H1 (cell line): ENCODE measurements at regions not wholly inside any gene's neighbourhood (a gene's known extent, or its start where the extent isn't known, plus 50 kb on each side); places are given as distances from the start of the nearest gene placed in this dataset.

Experiments
- CTCF ChIA-PET: fragments of 300-600 bp; sonication (Branson Sonifier 250); formaldehyde crosslinking; loops from one replicate; lab custom pipeline; 2021; ENCODE audit not compliant: partially characterized antibody; lab: Charles Lee
- POLR2A ChIA-PET: fragments of 300-600 bp; sonication (Branson Sonifier 250); formaldehyde crosslinking; loops from one replicate; lab custom pipeline; 2021; ENCODE audit warnings: inconsistent platforms; ENCODE audit not compliant: partially characterized antibody; lab: Charles Lee
- DNase-seq, 2 experiments: peaks; one replicate each; pipeline versions ENCODE4 v3.0.0 to v3.0.0-alpha.2; 2010 to 2022; ENCODE audit warnings: low spot score in 2 of 2, low read depth in 1 of 2, mixed read lengths in 1 of 2
- FAIRE-seq: peaks from 2 replicates; lab custom pipeline; 2011; peaks lifted over from hg19 to GRCh38; lab: Jason Lieb, UNC
- H2AFZ ChIP-seq: 2 replicates; pipeline ENCODE4 v1.8.1; 2012; ENCODE audit warnings: low read length, inconsistent platforms
- H2AK5ac ChIP-seq: 2 replicates; pipeline ENCODE4 v1.6.1; 2013; ENCODE audit warnings: low read depth, low read length
- H2BK120ac ChIP-seq: replicated peaks from 2 replicates; pipeline ENCODE3; 2013; ENCODE audit warnings: low read depth, low read length, inconsistent platforms
- H2BK12ac ChIP-seq: 2 replicates; pipeline ENCODE4 v1.6.1; 2013; ENCODE audit warnings: low read depth, low read length
- H2BK15ac ChIP-seq: 2 replicates; pipeline ENCODE4 v1.6.1; 2013; ENCODE audit warnings: low read length
- H2BK20ac ChIP-seq: 2 replicates; pipeline ENCODE4 v1.6.1; 2013; ENCODE audit warnings: low read length
- H2BK5ac ChIP-seq: 2 replicates; pipeline ENCODE4 v1.6.1; 2013; ENCODE audit warnings: low read depth, low read length
- H3K14ac ChIP-seq: 2 replicates; pipeline ENCODE4 v1.6.1; 2013; ENCODE audit warnings: inconsistent platforms; ENCODE audit not compliant: insufficient read length
- H3K18ac ChIP-seq: 2 replicates; pipeline ENCODE4 v1.6.1; 2013; ENCODE audit warnings: low read length; ENCODE audit errors: extremely low read depth
- H3K23ac ChIP-seq: 2 replicates; pipeline ENCODE4 v1.6.1; 2013; ENCODE audit warnings: inconsistent platforms; ENCODE audit not compliant: insufficient read length
- H3K23me2 ChIP-seq: 2 replicates; pipeline ENCODE4 v1.6.1; 2013; ENCODE audit warnings: low read depth, low read length
- H3K27ac ChIP-seq: 2 replicates; pipeline ENCODE4 v1.6.1; 2011; ENCODE audit warnings: low read depth, low read length, inconsistent platforms
- H3K27me3 ChIP-seq, 4 experiments: replicated peaks in 1 of 4; 1 replicate in 1 of 4; 2 replicates in 3 of 4; pipeline versions ENCODE4 v1.6.1 to v1.8.1; 2011 to 2013; ENCODE audit warnings: low read length in 3 of 4, mild to moderate bottlenecking in 3 of 4, inconsistent platforms in 2 of 4, mixed read lengths in 2 of 4, moderate library complexity in 1 of 4; ENCODE audit not compliant: control insufficient read depth in 3 of 4, insufficient read depth in 3 of 4; ENCODE audit errors: extremely low read depth in 1 of 4
- H3K36me3 ChIP-seq, 4 experiments: 2 replicates each; pipeline versions ENCODE4 v1.6.1 to v1.8.1; 2011 to 2013; ENCODE audit warnings: mild to moderate bottlenecking in 4 of 4, low read length in 3 of 4, moderate library complexity in 2 of 4, control low read depth in 1 of 4, inconsistent platforms in 1 of 4; ENCODE audit not compliant: insufficient read depth in 4 of 4, control insufficient read depth in 2 of 4
- H3K4ac ChIP-seq: replicated peaks from 2 replicates; pipeline ENCODE3; 2013; ENCODE audit warnings: low read length, low read depth, mixed read lengths, inconsistent platforms; ENCODE audit not compliant: insufficient read length
- H3K4me1 ChIP-seq, 4 experiments: replicated peaks in 1 of 4; 1 replicate in 1 of 4; 2 replicates in 3 of 4; pipeline versions ENCODE4 v1.6.1 to v1.8.1; 2011 to 2013; ENCODE audit warnings: low read length in 3 of 4, inconsistent platforms in 2 of 4, mixed read lengths in 1 of 4; ENCODE audit not compliant: insufficient read depth in 4 of 4, control insufficient read depth in 3 of 4
- H3K4me2 ChIP-seq, 2 experiments: 2 replicates each; pipeline versions ENCODE4 v1.6.1 to v1.8.1; 2011 to 2013; ENCODE audit warnings: low read depth in 2 of 2, low read length in 2 of 2, control low read depth in 1 of 2, inconsistent platforms in 1 of 2, mild to moderate bottlenecking in 1 of 2; ENCODE audit not compliant: insufficient read depth in 1 of 2
- H3K4me3 ChIP-seq, 4 experiments: fragments of 200-600, 300-600 bp in 1 of 4; sonication (generic), shearing (Covaris generic), sonication (Bioruptor Twin) in 1 of 4; 2 replicates each; pipeline versions ENCODE4 v1.5.1 to v1.8.1; 2011 to 2016; ENCODE audit warnings: low read length in 4 of 4, low read depth in 3 of 4, control low read depth in 2 of 4, inconsistent platforms in 2 of 4, mild to moderate bottlenecking in 2 of 4, mixed read lengths in 1 of 4, moderate library complexity in 1 of 4; ENCODE audit not compliant: insufficient read depth in 2 of 4; ENCODE audit errors: extremely low read depth in 1 of 4
- H3K56ac ChIP-seq: replicated peaks from 2 replicates; pipeline ENCODE3; 2013; ENCODE audit warnings: low read depth, mild to moderate bottlenecking, mixed read lengths, low read length, inconsistent platforms; ENCODE audit not compliant: insufficient read length
- H3K79me1 ChIP-seq: 2 replicates; pipeline ENCODE4 v1.6.1; 2013; ENCODE audit warnings: low read depth, low read length, control low read depth
- H3K79me2 ChIP-seq, 2 experiments: 2 replicates each; pipeline versions ENCODE4 v1.6.1 to v1.8.1; 2012 to 2013; ENCODE audit warnings: low read length in 2 of 2, mild to moderate bottlenecking in 2 of 2, inconsistent platforms in 1 of 2; ENCODE audit not compliant: insufficient read depth in 2 of 2, control insufficient read depth in 1 of 2
- H3K9ac ChIP-seq, 4 experiments: replicated peaks in 1 of 4; 1 replicate in 1 of 4; 2 replicates in 3 of 4; pipeline versions ENCODE4 v1.6.1 to v1.8.1; 2011 to 2013; ENCODE audit warnings: low read depth in 3 of 4, low read length in 3 of 4, control low read depth in 2 of 4, mild to moderate bottlenecking in 2 of 4, moderate library complexity in 2 of 4, inconsistent platforms in 1 of 4; ENCODE audit errors: extremely low read depth in 1 of 4
- H3K9me3 ChIP-seq, 2 experiments: 2 replicates each; pipeline versions ENCODE4 v1.6.1 to v1.8.1; 2012 to 2013; ENCODE audit warnings: mild to moderate bottlenecking in 2 of 2, moderate library complexity in 2 of 2, control low read depth in 1 of 2, inconsistent platforms in 1 of 2, low read depth in 1 of 2, low read length in 1 of 2, mixed read lengths in 1 of 2; ENCODE audit not compliant: insufficient read depth in 2 of 2
- H4K20me1 ChIP-seq, 2 experiments: replicated peaks in 1 of 2; 2 replicates each; pipeline versions ENCODE3 to v1.8.1; 2011 to 2013; ENCODE audit warnings: inconsistent platforms in 2 of 2, low read length in 2 of 2, mild to moderate bottlenecking in 1 of 2; ENCODE audit not compliant: insufficient read depth in 2 of 2, control insufficient read depth in 1 of 2
- H4K5ac ChIP-seq: 2 replicates; pipeline ENCODE4 v1.6.1; 2013; ENCODE audit warnings: low read length, low read depth, mixed read lengths, inconsistent platforms; ENCODE audit not compliant: insufficient read length
- H4K8ac ChIP-seq: 2 replicates; pipeline ENCODE4 v1.8.0; 2013; ENCODE audit warnings: mild to moderate bottlenecking, moderate library complexity, low read length, inconsistent platforms; ENCODE audit not compliant: insufficient read depth; ENCODE audit errors: extremely low read depth
- H4K91ac ChIP-seq: replicated peaks from 2 replicates; pipeline ENCODE3; 2013; ENCODE audit warnings: low read length, mixed read lengths, inconsistent platforms; ENCODE audit not compliant: insufficient read length
- CBX5 ChIP-seq: fragments of 300-800, 300-1000 bp; sonication (generic); IDR thresholded peaks from 2 replicates; pipeline ENCODE4 v1.7.1; 2016; ENCODE audit warnings: antibody characterized with exemption, low read length, low read depth
- CEBPB ChIP-seq: IDR thresholded peaks from 2 replicates; pipeline ENCODE4 v1.6.1; 2012; ENCODE audit warnings: low read depth, low read length
- CTCF ChIP-seq, 3 experiments: IDR thresholded peaks; 1 replicate in 2 of 3; 2 replicates in 1 of 3; pipeline versions ENCODE4 v1.5.1 to v1.6.1; 2011; ENCODE audit warnings: low read length in 3 of 3, mild to moderate bottlenecking in 3 of 3, inconsistent platforms in 2 of 3, low read depth in 1 of 3, moderate library complexity in 1 of 3; ENCODE audit not compliant: insufficient read depth in 1 of 3; ENCODE audit errors: control extremely low read depth in 1 of 3
- EGR1 ChIP-seq: IDR thresholded peaks from 2 replicates; pipeline ENCODE4 v1.6.1; 2011; ENCODE audit warnings: low read depth, low read length, borderline replicate concordance
- GABPA ChIP-seq: IDR thresholded peaks from 2 replicates; pipeline ENCODE4 v1.6.1; 2011; ENCODE audit warnings: mild to moderate bottlenecking, low read length, moderate library complexity, borderline replicate concordance; ENCODE audit not compliant: insufficient read depth
- GTF2F1 ChIP-seq: IDR thresholded peaks from 2 replicates; pipeline ENCODE4 v1.6.1; 2012; ENCODE audit warnings: low read depth, low read length, improper control_type of control experiment, borderline replicate concordance
- MAFK ChIP-seq: IDR thresholded peaks from 2 replicates; pipeline ENCODE4 v1.6.1; 2012; ENCODE audit warnings: low read depth, mild to moderate bottlenecking, improper control_type of control experiment, low read length
- RAD21 ChIP-seq, 2 experiments: IDR thresholded peaks in 1 of 2; conservative IDR thresholded peaks in 1 of 2; 2 replicates each; pipeline ENCODE4 v1.6.1; 2011; ENCODE audit warnings: low read depth in 2 of 2, low read length in 2 of 2, improper control_type of control experiment in 1 of 2, inconsistent platforms in 1 of 2, mild to moderate bottlenecking in 1 of 2, moderate library complexity in 1 of 2
- SIN3A ChIP-seq, 2 experiments: IDR thresholded peaks in 1 of 2; conservative IDR thresholded peaks in 1 of 2; 2 replicates each; pipeline ENCODE4 v1.6.1; 2011 to 2012; ENCODE audit warnings: low read length in 2 of 2, improper control_type of control experiment in 1 of 2, low read depth in 1 of 2, mild to moderate bottlenecking in 1 of 2
- TAF7 ChIP-seq: optimal IDR thresholded peaks from 2 replicates; pipeline ENCODE3; 2011; ENCODE audit warnings: low read depth, mild to moderate bottlenecking, inconsistent platforms, low read length, moderate library complexity, borderline replicate concordance
- WGBS, 2 experiments: shearing (Covaris generic) in 1 of 2; methylation state at CpG; one replicate each; pipeline versions ENCODE4 v1.1.6 to v1.1.7; 2013 to 2015; ENCODE audit warnings: low lambda C conversion rate in 2 of 2, mixed read lengths in 2 of 2, inconsistent platforms in 1 of 2, low coverage in 1 of 2, missing lambda C conversion rate in 1 of 2; ENCODE audit not compliant: insufficient replicate concordance in 2 of 2, insufficient coverage in 1 of 2, insufficient read length in 1 of 2; ENCODE audit errors: extremely low coverage in 1 of 2, missing lambda C conversion rate in 1 of 2; 5-methylcytosine and 5-hydroxymethylcytosine counted together

GRCh38 chr4:180280726-180281297 lies 1962.4 kb upstream of the TENM3 start:
- Histone ChIP-seq H3K23ac (no peak overlapping the region), H2AK5ac (no peak overlapping the region), H2BK5ac (no peak overlapping the region), H3K4me2 (no peak overlapping the region), H3K79me1 (no peaks in the 10 kb centered on the region), H2BK12ac (no peak overlapping the region), H2BK120ac (no peak overlapping the region), H3K23me2 (no peaks in the 10 kb centered on the region), H4K20me1 (no peaks in the 10 kb centered on the region), H2BK15ac (no peak overlapping the region), H3K56ac (no peak overlapping the region)
- CTCF ChIA-PET, result no interaction called here
- FAIRE-seq, result no peak
- TF ChIP-seq TAF7 (no peak), GTF2F1 (no peak), GABPA (no peak), MAFK (no peak), SIN3A (conservative IDR thresholded peaks at IDR 0.05 in 1 of 2, IDR thresholded peaks at IDR 0.05 in 1 of 2; ENCODE audit: low read depth in 1 of 2, low read length in 2 of 2) (no peak), EGR1 (no peak), CEBPB (no peak), RAD21 (IDR thresholded peaks at IDR 0.05 in 1 of 2, conservative IDR thresholded peaks at IDR 0.05 in 1 of 2; ENCODE audit: low read depth in 2 of 2, low read length in 2 of 2) (no peak), CTCF (IDR thresholded peaks at IDR 0.05; ENCODE audit: control extremely low read depth in 1 of 3, insufficient read depth in 1 of 3, low read depth in 1 of 3, low read length in 3 of 3) (no peak), CBX5 (no peak)
- TF ChIP-seq, all 59 proteins: peak for 0
- H2BK20ac ChIP-seq, result no peak overlapping the region
- no peak overlapping the region for H3K27ac ChIP-seq
- DNase-seq, result no peak
- no peaks in the 10 kb centered on the region for H3K36me3 ChIP-seq
- no peak overlapping the region for H3K14ac ChIP-seq
- no peak overlapping the region for H3K18ac ChIP-seq
- H3K9ac ChIP-seq, result no peak overlapping the region
- no peaks in the 10 kb centered on the region for H3K27me3 ChIP-seq
- H3K4me1 ChIP-seq, result no peaks in the 10 kb centered on the region
- POLR2A ChIA-PET, result no interaction called here
- H4K91ac ChIP-seq, result no peak overlapping the region
- H2AFZ ChIP-seq, result no peak overlapping the region
- H3K4ac ChIP-seq, result no peak overlapping the region
- no peak overlapping the region for H3K4me3 ChIP-seq
- H4K5ac ChIP-seq, result no peak overlapping the region
- H3K79me2 ChIP-seq, result no peaks in the 10 kb centered on the region
- no peaks in the 10 kb centered on the region for H3K9me3 ChIP-seq
- WGBS, 2 experiments, result 89% methylated on average over 6 of the region's 6 CpGs; no CpG with 5 or more reads in 1 of the 2 experiments
- no peak overlapping the region for H4K8ac ChIP-seq
